ENCODE measurements at regions not wholly inside any gene's neighbourhood (a gene's known extent, or its start where the extent isn't known, plus 50 kb on each side); places are given as distances from the start of the nearest gene placed in this dataset.

- H3K4me1 ChIP-seq (ENCODE audit: insufficient read depth, low read length), result no peaks in the 10 kb centered on the region
- ATAC-seq (ENCODE audit: insufficient read depth, low read depth) (no peak), DNase-seq (no peak)
- no peak overlapping the region for H3K9ac ChIP-seq (ENCODE audit: low read depth, low read length)
- H3K4me3 ChIP-seq (ENCODE audit: low read depth in 1 of 2, low read length in 2 of 2), result no peak overlapping the region
- H3K9me3 ChIP-seq (ENCODE audit: insufficient read depth, low read length, severe bottlenecking), result no peaks in the 10 kb centered on the region
- H3K36me3 ChIP-seq (ENCODE audit: insufficient read depth, low read length), result no peaks in the 10 kb centered on the region
- no peak overlapping the region for H2AFZ ChIP-seq (ENCODE audit: low read depth, low read length)
- H3K27ac ChIP-seq (ENCODE audit: low read length), result no peak overlapping the region
- no peaks in the 10 kb centered on the region for H4K20me1 ChIP-seq (ENCODE audit: insufficient read depth, low read length)
- no peaks in the 10 kb centered on the region for H3K27me3 ChIP-seq (ENCODE audit: insufficient read depth, low read length, poor library complexity)
- no peak overlapping the region for H3K4me2 ChIP-seq (ENCODE audit: insufficient read depth, low read length)
- H3K79me2 ChIP-seq (ENCODE audit: insufficient read depth, low read length), result no peaks in the 10 kb centered on the region
- TF ChIP-seq CTCF (IDR thresholded peaks at IDR 0.05; ENCODE audit: borderline replicate concordance, extremely low read depth, low read length, poor library complexity, severe bottlenecking) (no peak), EZH2 (IDR thresholded peaks at IDR 0.05; ENCODE audit: borderline replicate concordance, low read depth, low read length, severe bottlenecking) (no peak)
Observed at GRCh38 chr9:99478469-99479027, 256.5 kb downstream of the SEC61B start.

GRCh38 chr9:99479929-99480328, 257.8 kb downstream of the SEC61B start:
- H3K27me3 ChIP-seq (ENCODE audit: insufficient read depth, low read length, poor library complexity), result no peaks in the 10 kb centered on the region

GRCh38 chr9:99485459-99485858, 263.4 kb downstream of the SEC61B start:
- DNase-seq, result no peak
- TF ChIP-seq CTCF (IDR thresholded peaks at IDR 0.05; ENCODE audit: borderline replicate concordance, extremely low read depth, low read length, poor library complexity, severe bottlenecking) (no peak), EZH2 (IDR thresholded peaks at IDR 0.05; ENCODE audit: borderline replicate concordance, low read depth, low read length, severe bottlenecking) (no peak)
- H3K79me2 ChIP-seq (ENCODE audit: insufficient read depth, low read length), result no peaks in the 10 kb centered on the region
- no peak overlapping the region for H2AFZ ChIP-seq (ENCODE audit: low read depth, low read length)
- no peaks in the 10 kb centered on the region for H3K27me3 ChIP-seq (ENCODE audit: insufficient read depth, low read length, poor library complexity)
- no peaks in the 10 kb centered on the region for H3K9me3 ChIP-seq (ENCODE audit: insufficient read depth, low read length, severe bottlenecking)
- H3K36me3 ChIP-seq (ENCODE audit: insufficient read depth, low read length), result no peaks in the 10 kb centered on the region
- no peak for ATAC-seq (ENCODE audit: insufficient read depth, low read depth)
- H3K4me1 ChIP-seq (ENCODE audit: insufficient read depth, low read length), result no peaks in the 10 kb centered on the region
- H4K20me1 ChIP-seq (ENCODE audit: insufficient read depth, low read length), result no peaks in the 10 kb centered on the region
- H3K9ac ChIP-seq (ENCODE audit: low read depth, low read length), result no peak overlapping the region
- no peak overlapping the region for H3K4me2 ChIP-seq (ENCODE audit: insufficient read depth, low read length)
- H3K4me3 ChIP-seq (ENCODE audit: low read depth in 1 of 2, low read length in 2 of 2), result no peak overlapping the region
- H3K27ac ChIP-seq (ENCODE audit: low read length), result no peak overlapping the region

More at GRCh38 chr9:99479929-99480328, 257.8 kb downstream of the SEC61B start:
- Histone ChIP-seq H3K79me2 (ENCODE audit: insufficient read depth, low read length) (no peaks in the 10 kb centered on the region), H3K9ac (ENCODE audit: low read depth, low read length) (no peak overlapping the region), H3K27ac (ENCODE audit: low read length) (no peak overlapping the region), H2AFZ (ENCODE audit: low read depth, low read length) (no peak overlapping the region), H3K36me3 (ENCODE audit: insufficient read depth, low read length) (no peaks in the 10 kb centered on the region), H3K9me3 (ENCODE audit: insufficient read depth, low read length, severe bottlenecking) (no peaks in the 10 kb centered on the region), H4K20me1 (ENCODE audit: insufficient read depth, low read length) (no peaks in the 10 kb centered on the region), H3K4me1 (ENCODE audit: insufficient read depth, low read length) (no peaks in the 10 kb centered on the region), H3K4me3 (ENCODE audit: low read depth in 1 of 2, low read length in 2 of 2) (no peak overlapping the region), H3K4me2 (ENCODE audit: insufficient read depth, low read length) (no peak overlapping the region)
- DNase-seq (no peak), ATAC-seq (ENCODE audit: insufficient read depth, low read depth) (no peak)
- TF ChIP-seq CTCF (IDR thresholded peaks at IDR 0.05; ENCODE audit: borderline replicate concordance, extremely low read depth, low read length, poor library complexity, severe bottlenecking) (no peak), EZH2 (IDR thresholded peaks at IDR 0.05; ENCODE audit: borderline replicate concordance, low read depth, low read length, severe bottlenecking) (no peak)

All from DND-41 (cell line).